ENCODE measurements at regions not wholly inside any gene's neighbourhood (a gene's known extent, or its start where the extent isn't known, plus 50 kb on each side); places are given as distances from the start of the nearest gene placed in this dataset.
"Not testable (repeated sequence)": the region's sequence is repeated elsewhere in the genome, so short reads cannot be mapped to it uniquely, and the experiment has no call there.

DNA sequence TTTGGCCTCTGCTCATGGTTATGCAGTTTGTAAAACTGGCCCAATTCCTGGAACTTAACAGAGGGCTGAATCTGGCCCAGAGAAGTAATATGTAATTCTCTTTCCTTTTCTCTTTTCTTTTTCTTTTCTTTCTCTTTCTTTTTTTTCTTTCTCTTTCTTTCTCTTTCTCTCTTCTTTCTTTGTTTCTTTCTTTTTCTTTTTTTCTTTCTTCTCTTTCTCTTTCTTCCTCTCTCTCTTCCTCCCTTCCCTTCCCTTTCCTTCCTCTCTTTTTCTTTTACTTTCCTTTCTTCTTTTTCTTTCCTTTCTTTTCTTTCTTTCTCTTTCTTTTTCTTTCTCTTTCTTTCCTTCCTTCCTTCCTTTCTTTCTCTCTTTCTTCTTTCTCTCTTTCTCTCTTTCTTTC, 88.8 kb upstream of the SLITRK5 start:
- H3K36me3 Mint-ChIP-seq (ENCODE audit: low read depth): no peaks in the 10 kb centered on the region
- H3K9me3 Mint-ChIP-seq: no peaks in the 10 kb centered on the region
- H3K27ac Mint-ChIP-seq: no peak overlapping the region
- no peak overlapping the region for H3K4me3 Mint-ChIP-seq
- H3K4me1 Mint-ChIP-seq: no peaks in the 10 kb centered on the region
- no peaks in the 10 kb centered on the region for H3K27me3 Mint-ChIP-seq (ENCODE audit: low read depth, poor library complexity)
- no peak for DNase-seq
- TF ChIP-seq CTCF (IDR thresholded peaks at IDR 0.05): no peak

GRCh38 chr13:87590518-87590917, 80.7 kb upstream of the SLITRK5 start:
- Mint-ChIP-seq H3K9me3 (no peaks in the 10 kb centered on the region), H3K4me1 (no peaks in the 10 kb centered on the region), H3K27ac (no peak overlapping the region), H3K27me3 (ENCODE audit: low read depth, poor library complexity) (peaks cover 3% of the 10 kb centered on the region), H3K36me3 (ENCODE audit: low read depth) (no peaks in the 10 kb centered on the region), H3K4me3 (no peak overlapping the region)
- DNase-seq: no peak
- TF ChIP-seq CTCF (IDR thresholded peaks at IDR 0.05): no peak

GRCh38 chr13:87604437-87604836, 66.7 kb upstream of the SLITRK5 start:
- not testable (repeated sequence) for H3K27ac Mint-ChIP-seq; H3K36me3 Mint-ChIP-seq (ENCODE audit: low read depth); H3K4me1 Mint-ChIP-seq; H3K27me3 Mint-ChIP-seq (ENCODE audit: low read depth, poor library complexity); DNase-seq; H3K4me3 Mint-ChIP-seq
- peaks cover 13% of the 10 kb centered on the region for H3K9me3 Mint-ChIP-seq

DNA sequence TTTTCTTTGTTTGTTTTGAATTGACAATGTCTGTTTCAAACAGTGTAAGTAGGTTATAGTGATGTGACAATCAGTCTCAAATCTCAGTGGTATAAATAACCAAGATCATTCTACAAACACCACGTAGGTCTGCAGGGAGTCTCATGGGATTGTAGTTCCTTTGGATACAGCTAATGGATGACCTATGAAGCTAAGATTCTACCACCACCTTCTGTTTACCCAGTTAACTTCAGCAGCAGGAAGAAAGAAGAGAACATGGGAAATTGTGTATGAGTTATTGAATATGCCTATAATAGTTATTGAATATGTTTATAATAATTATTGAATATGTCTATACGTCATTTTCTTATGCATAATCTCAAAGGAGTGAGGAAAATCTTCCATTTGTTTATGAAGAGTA, 63.9 kb upstream of the SLITRK5 start:
- no peak for DNase-seq
- no peak for TF ChIP-seq CTCF (IDR thresholded peaks at IDR 0.05)
- no peaks in the 10 kb centered on the region for H3K27me3 Mint-ChIP-seq (ENCODE audit: low read depth, poor library complexity)
- H3K36me3 Mint-ChIP-seq (ENCODE audit: low read depth): no peaks in the 10 kb centered on the region
- H3K9me3 Mint-ChIP-seq: peaks cover 13% of the 10 kb centered on the region
- H3K4me3 Mint-ChIP-seq: no peak overlapping the region
- H3K4me1 Mint-ChIP-seq: no peaks in the 10 kb centered on the region
- H3K27ac Mint-ChIP-seq: no peak overlapping the region

DNA sequence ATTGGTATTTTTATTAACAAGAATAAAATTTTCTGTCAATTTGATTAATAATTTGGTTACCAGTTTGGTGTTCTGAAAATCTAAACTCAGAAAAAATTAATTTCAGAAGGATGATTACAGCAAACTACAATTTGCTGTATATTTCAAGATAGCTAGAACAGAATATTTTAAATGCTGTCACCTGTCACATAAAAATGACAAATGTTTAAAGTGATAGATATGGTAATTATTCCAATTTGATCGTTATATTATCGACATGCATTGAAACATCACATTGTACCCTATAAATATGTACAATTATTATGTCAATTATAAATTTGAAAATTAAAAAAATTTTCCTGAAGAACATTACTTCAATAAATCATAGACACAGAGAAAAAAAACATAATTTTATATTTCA, 56.9 kb upstream of the SLITRK5 start:
- H3K27ac Mint-ChIP-seq: no peak overlapping the region
- no peak for DNase-seq
- H3K4me3 Mint-ChIP-seq: no peak overlapping the region
- no peaks in the 10 kb centered on the region for H3K9me3 Mint-ChIP-seq
- no peaks in the 10 kb centered on the region for H3K36me3 Mint-ChIP-seq (ENCODE audit: low read depth)
- no peaks in the 10 kb centered on the region for H3K4me1 Mint-ChIP-seq
- H3K27me3 Mint-ChIP-seq (ENCODE audit: low read depth, poor library complexity): no peaks in the 10 kb centered on the region
- no peak for TF ChIP-seq CTCF (IDR thresholded peaks at IDR 0.05)
